Coronary artery (tissue), 2 donors: ENCODE measurements at regions not wholly inside any gene's neighbourhood (a gene's known extent, or its start where the extent isn't known, plus 50 kb on each side); places are given as distances from the start of the nearest gene placed in this dataset.

Experiments
- DNase-seq: peaks from one replicate; pipeline ENCODE4 v3.0.0-alpha.2; 2017; ENCODE audit warnings: low spot score
- H3K27ac ChIP-seq, 2 donors: fragments of 200-600 bp; sonication (generic); one replicate each; pipeline ENCODE4 v1.5.1; 2016 to 2019
- H3K4me3 ChIP-seq: fragments of 200-600 bp; sonication (generic); 2 replicates; pipeline ENCODE4 v1.5.1; 2016; ENCODE audit warnings: mild to moderate bottlenecking, moderate library complexity
- TF ChIP-seq, protein P1 (sequence below): fragments of 200-600 bp; sonication (generic); IDR thresholded peaks from one replicate; pipeline ENCODE4 v1.5.1; 2019; ENCODE audit warnings: antibody characterized with exemption

GRCh38 chr11:127926721-127927120, 660.6 kb downstream of the ETS1 start:
- DNase-seq: no peak
- Histone ChIP-seq H3K4me3 (no peak overlapping the region), H3K27ac (no peak overlapping the region)
- TF ChIP-seq, protein P1, sequence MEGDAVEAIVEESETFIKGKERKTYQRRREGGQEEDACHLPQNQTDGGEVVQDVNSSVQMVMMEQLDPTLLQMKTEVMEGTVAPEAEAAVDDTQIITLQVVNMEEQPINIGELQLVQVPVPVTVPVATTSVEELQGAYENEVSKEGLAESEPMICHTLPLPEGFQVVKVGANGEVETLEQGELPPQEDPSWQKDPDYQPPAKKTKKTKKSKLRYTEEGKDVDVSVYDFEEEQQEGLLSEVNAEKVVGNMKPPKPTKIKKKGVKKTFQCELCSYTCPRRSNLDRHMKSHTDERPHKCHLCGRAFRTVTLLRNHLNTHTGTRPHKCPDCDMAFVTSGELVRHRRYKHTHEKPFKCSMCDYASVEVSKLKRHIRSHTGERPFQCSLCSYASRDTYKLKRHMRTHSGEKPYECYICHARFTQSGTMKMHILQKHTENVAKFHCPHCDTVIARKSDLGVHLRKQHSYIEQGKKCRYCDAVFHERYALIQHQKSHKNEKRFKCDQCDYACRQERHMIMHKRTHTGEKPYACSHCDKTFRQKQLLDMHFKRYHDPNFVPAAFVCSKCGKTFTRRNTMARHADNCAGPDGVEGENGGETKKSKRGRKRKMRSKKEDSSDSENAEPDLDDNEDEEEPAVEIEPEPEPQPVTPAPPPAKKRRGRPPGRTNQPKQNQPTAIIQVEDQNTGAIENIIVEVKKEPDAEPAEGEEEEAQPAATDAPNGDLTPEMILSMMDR: no peak

DNA sequence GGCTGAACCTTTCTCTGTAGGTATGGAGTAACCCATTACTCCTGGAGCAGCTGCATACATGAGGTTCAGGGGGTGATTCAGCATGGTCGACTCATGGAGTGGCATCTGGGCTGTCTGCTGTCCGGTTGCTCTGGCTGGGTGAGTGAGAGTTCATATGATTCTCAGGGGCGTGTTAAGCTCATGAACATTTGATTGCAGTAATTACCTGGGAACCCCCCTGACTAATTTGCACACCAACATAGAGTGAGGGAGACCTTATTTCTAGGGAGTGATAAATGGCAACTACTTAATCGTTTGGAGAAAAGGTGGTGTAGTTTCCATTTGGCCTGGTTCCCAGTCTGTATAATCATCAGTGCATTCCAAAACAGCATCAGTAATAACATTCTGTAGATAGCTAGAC, 661.9 kb downstream of the ETS1 start:
- no peak for DNase-seq
- no peak overlapping the region for H3K4me3 ChIP-seq
- no peak overlapping the region for H3K27ac ChIP-seq
- TF ChIP-seq, protein P1: no peak

- TF ChIP-seq, protein P1: no peak
- no peak overlapping the region for H3K4me3 ChIP-seq
- DNase-seq: no peak
- no peak overlapping the region for H3K27ac ChIP-seq
Observed at GRCh38 chr11:127919206-127920000, 668.0 kb downstream of the ETS1 start.

- no peak overlapping the region for H3K4me3 ChIP-seq
- no peak for DNase-seq
- H3K27ac ChIP-seq: no peak overlapping the region
- TF ChIP-seq, protein P1: no peak
Observed at GRCh38 chr11:127902382-127902781, 685.0 kb downstream of the ETS1 start.

DNA sequence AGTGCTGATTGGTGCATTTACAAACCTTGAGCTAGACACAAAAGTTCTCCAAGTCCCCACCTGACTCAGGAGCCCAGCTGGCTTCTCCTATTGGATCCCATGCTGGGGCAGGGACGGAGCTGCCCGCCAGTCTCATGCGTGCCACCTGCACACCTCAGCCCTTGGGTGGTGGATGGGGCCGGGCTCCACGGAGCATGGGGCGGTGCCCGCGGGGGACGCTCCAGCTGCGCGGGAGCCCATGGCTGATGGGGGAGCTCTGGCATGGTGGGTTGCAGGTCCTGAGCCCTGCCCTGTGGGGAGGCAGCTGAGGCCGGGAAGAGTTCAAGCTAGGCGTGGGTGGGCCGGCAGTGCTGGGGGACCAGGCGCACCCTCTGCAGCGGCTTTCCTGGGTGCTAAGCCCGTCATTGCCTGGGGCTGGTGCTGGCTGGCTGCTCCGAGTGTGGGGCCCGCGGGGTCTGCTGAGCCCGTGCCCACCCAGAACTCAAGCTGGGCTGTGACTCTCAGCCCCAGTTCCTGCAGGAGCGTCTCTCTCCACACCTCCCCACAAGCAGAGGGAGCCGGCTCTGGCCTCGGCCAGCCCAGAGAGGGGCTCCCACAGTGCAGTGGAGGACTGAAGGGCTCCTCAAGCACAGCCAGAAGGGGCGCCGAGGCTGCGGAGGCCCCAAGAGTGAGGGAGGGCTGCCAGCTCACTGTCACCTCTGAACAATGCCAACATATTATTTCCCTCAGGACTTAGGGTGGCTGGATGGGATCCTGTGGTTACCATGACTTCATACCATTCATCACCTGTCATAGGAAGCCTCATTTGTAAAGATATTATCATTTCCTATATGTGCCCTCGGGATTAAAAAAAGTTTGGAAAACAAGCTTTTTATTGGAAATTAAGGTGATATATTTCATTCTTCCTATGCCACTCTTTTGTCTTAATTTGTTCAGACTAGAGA, 688.7 kb downstream of the ETS1 start:
- DNase-seq: no peak

GRCh38 chr11:127895776-127896175, 691.6 kb downstream of the ETS1 start:
- no peak overlapping the region for H3K4me3 ChIP-seq
- DNase-seq: no peak
- TF ChIP-seq, protein P1: no peak

More for the DNA sequence above, 688.7 kb downstream of the ETS1 start:
- TF ChIP-seq, protein P1: no peak
- no peak overlapping the region for H3K27ac ChIP-seq
- H3K4me3 ChIP-seq: no peak overlapping the region

More at GRCh38 chr11:127895776-127896175, 691.6 kb downstream of the ETS1 start:
- H3K27ac ChIP-seq: no peak overlapping the region
